SKM-1 (cell line): ENCODE measurements at regions not wholly inside any gene's neighbourhood (a gene's known extent, or its start where the extent isn't known, plus 50 kb on each side); places are given as distances from the start of the nearest gene placed in this dataset.
"Not testable (repeated sequence)": the region's sequence is repeated elsewhere in the genome, so short reads cannot be mapped to it uniquely, and the experiment has no call there.

Experiments used
- DNase-seq: peaks from one replicate; lab custom pipeline; 2025; ENCODE audit not compliant: unreplicated experiment; lab: John Stamatoyannopoulos, UW

GRCh38 chr6:4510317-4510716, 265.9 kb upstream of the CDYL start:
- DNase-seq, result no peak

GRCh38 chr6:4509506-4509905, 266.7 kb upstream of the CDYL start:
- DNase-seq, result no peak

DNA sequence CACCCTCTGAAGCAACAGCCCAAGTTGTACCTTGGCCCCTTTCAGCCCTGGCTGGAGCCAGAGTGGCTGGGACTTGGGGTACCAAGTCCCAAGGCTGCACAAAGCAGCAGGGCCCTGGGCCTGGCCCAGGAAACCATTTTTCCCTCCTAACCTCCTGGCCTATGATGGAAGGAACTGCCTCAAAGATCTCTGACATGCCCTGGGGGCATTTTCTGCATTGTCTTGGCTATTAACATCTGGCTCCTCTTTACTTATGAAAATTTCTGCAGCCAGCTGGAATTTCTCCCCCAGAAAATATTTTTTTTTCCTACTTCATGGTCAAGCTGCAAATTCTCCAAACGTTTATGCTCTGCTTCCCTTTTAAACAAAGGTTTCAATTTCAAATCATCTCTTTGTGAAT, 269.4 kb upstream of the CDYL start:
- DNase-seq, result no peak

DNA sequence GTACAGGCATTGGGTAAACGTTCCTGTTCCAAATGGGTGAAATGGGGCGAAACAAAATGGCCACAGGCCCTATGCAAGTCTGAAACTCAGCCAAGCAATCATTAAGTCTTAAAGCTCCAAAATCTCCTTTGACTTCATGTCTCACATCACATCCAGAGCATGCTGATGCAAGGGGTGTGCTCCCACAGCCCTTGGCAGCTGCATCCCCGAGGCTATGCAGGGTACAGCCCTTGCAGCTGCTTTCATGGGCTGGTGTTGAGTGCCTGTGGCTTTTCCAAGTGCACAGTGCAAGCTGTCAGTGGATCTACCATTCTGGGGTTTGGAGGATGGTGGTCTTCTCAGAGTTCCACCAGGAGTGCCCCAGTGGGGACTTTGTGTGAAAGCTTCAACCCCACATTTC, 270.0 kb upstream of the CDYL start:
- no peak for DNase-seq

GRCh38 chr6:4504700-4505099, 271.5 kb upstream of the CDYL start:
- DNase-seq, result no peak

- no peak for DNase-seq
Observed at GRCh38 chr6:4503700-4504099, 272.5 kb upstream of the CDYL start.

- DNase-seq, result no peak
Observed at GRCh38 chr6:4496284-4496683, 279.9 kb upstream of the CDYL start.

DNA sequence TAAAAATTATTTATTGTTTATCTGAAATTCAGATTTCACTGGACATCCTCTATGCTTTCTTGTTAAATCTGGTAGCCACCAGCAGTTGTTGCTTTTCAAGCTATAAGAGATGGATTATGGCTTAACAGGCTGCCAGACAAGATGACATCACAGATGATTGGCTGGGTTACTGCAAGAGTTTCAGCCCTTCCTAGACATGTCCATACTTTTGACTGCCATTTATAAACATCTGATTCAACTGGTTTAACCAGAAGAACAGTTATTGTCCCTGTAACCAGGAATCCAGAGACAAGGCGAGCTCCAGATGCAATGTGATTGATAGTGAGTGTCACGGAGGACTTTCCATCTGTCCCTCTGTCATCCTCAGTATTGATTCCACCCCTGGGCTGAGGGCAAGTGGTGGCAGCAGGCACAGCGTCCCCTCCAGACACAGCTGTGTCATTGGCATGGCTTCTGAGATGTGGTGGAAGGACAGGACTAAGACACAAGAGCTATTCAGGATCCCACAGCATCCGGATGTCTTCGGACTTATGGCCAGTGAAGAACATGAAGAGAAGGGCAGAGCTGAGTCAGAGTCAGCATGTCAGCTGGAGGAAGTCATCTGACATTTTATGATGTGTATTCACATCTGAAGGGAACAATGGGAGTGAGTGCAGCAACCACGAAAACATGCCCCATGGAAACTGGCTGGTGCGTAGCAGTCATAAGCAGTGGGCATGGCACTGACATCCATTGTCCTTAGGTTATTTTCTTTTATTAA, 284.5 kb upstream of the CDYL start:
- no peak for DNase-seq

DNA sequence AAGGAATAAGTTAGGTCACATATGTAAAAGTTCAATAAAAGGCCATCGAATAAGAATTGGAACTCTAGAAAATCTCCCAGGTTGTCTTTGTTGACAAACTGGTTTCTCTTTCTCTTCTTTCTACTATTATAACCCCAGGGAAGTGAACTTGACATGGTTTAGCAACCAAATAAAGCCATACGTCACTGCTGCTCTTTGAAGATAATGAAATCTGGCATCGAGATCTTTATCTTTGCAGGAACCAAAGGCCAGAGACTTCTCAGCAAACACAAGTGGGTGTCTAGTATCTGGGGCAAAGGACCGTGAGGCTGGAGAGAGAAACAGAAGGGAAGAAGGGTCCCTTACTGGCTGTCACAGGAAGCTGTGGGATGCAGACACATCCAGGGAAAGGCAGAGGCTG, 286.7 kb upstream of the CDYL start:
- DNase-seq, result no peak

- DNase-seq, result no peak
Observed at GRCh38 chr6:4488389-4488788, 287.8 kb upstream of the CDYL start.

GRCh38 chr6:4487538-4487937, 288.7 kb upstream of the CDYL start:
- DNase-seq, result no peak

GRCh38 chr6:4486568-4487315, 289.5 kb upstream of the CDYL start:
- DNase-seq, result no peak

GRCh38 chr6:4485735-4486134, 290.5 kb upstream of the CDYL start:
- no peak for DNase-seq

DNA sequence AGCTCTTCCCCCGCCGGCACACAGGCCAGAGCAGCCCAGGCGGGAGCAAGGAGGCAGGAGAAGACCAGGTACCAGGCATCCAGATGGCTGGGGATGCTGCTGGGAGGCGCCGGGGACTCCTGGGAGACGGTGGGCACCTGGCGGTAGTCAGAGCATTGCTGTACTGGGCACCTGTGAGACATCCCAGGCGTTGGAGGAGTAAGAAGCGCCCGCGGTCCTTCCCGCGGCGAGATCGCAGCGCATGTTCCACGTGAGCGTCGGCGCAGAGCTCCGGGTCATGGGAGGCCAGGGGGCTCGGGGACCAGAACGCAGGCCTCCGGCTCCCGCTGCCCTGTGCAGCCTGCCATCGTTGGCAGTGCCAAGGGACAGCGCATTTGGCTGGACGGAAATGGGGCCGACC, 293.7 kb upstream of the CDYL start:
- DNase-seq, result no peak

DNA sequence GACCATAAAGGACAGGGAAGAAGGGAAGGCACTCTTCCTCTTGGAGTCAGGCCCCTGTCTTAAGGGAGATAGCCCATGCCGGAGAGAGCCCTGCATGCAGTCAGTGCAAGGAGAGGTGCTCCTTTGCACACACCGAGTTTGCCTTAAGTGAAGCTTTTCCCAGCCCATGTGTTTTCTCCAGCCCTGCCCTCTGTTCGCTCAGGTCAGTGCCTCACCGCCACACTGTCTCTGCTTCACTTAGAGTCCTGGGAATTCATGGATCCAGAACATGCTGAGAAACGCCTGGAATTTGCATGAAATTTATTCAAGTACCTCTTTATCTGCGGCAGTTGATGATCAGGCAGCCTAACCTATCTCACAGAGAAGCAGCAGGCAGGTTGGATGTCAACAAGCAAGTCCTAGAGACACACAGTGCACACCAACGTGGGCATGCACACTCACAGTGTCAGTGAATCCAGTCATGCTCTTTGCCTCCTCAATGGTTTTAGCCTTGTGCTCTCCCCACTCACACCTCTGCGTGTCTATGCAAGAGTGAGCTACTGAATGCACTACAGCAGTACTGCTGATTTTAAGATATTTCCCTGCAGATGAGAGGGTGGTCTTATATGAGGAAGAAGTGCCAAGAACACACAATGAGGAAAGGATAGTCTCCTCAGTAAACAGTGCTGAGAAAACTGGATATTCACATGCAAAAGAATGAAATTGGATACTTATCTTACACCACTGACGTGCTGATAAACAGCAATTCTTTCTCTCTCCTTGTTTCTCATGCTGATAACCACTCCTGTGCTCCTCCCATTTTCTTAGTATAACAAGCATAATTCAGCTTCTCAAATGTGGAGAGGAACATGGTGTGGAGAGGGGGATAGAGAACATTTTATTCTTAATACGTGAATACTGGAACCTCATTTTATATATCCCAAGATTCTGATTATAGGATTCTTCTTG, 295.1 kb upstream of the CDYL start:
- DNase-seq, result no peak

DNA sequence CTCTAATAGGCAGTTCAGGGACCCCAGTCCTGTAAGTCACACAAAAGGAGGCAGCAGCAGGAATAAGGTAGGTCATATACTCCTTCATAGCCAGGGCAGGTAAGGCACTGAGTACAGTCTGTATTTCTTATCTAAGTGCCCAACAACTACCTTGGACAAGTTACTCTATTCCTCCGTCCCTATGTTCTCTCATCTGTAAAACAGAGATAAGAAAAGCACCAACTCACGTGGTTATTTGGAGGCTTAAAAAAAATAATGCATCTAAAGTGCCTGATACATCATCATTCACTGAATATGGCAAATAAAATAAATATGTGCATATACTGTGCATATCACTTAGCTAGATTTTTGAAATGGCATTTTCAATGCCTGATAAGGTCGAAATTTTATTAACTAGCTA, 298.1 kb upstream of the CDYL start:
- no peak for DNase-seq

GRCh38 chr6:4474810-4475209, 301.4 kb upstream of the CDYL start:
- DNase-seq, result no peak

GRCh38 chr6:4472969-4473642, 303.1 kb upstream of the CDYL start:
- no peak for DNase-seq

- DNase-seq, result no peak
Observed at GRCh38 chr6:4472222-4472621, 304.0 kb upstream of the CDYL start.

DNA sequence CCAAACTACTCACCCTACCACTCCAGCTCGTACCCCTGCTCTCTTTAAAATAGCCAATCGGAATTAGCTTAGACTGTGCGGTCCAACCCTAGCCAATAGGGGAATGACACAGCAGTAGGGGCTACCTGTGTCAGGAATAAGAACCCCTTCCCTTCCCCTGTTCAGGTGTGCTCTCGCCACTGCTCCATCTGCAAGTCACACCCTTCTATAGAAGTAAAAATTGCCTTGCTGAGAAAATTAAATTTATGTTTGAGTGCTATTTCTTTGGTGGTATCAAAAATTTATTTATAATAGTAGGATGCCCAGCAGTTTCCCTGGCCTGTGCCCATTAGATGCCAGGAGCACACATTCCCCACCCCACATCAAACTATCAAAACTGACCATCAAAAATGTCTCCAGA, 304.7 kb upstream of the CDYL start:
- DNase-seq, result not testable (repeated sequence)

GRCh38 chr6:4470698-4471210, 305.4 kb upstream of the CDYL start:
- DNase-seq, result no peak
